GM19351 (cell line): ENCODE measurements at regions not wholly inside any gene's neighbourhood (a gene's known extent, or its start where the extent isn't known, plus 50 kb on each side); places are given as distances from the start of the nearest gene placed in this dataset.

Source experiments
- ATAC-seq: cut with Tn5 transposase; IDR thresholded peaks from one replicate; pipeline ENCODE4 v1.9.1; 2021; ENCODE audit warnings: mild to moderate bottlenecking, moderate library complexity; ENCODE audit not compliant: unreplicated experiment

GRCh38 chr2:129903586-129904425 is 75.7 kb upstream of the RAB6C start:
- no peak for ATAC-seq

GRCh38 chr2:129904532-129905446 is 74.7 kb upstream of the RAB6C start:
- no peak for ATAC-seq

- no peak for ATAC-seq
These were observed 73.8 kb upstream of the RAB6C start for GRCh38 chr2:129905664-129906081.

GRCh38 chr2:129906139-129906860 is 73.2 kb upstream of the RAB6C start:
- ATAC-seq, result no peak

GRCh38 chr2:129906861-129907235 is 72.6 kb upstream of the RAB6C start:
- ATAC-seq, result no peak

- ATAC-seq, result no peak
These were observed 72.0 kb upstream of the RAB6C start for GRCh38 chr2:129907256-129907998.

GRCh38 chr2:129908721-129909373 is 70.6 kb upstream of the RAB6C start:
- ATAC-seq, result no peak

- ATAC-seq, result no peak
These were observed 69.6 kb upstream of the RAB6C start for GRCh38 chr2:129909651-129910418.

GRCh38 chr2:129910446-129911362 is 68.8 kb upstream of the RAB6C start:
- no peak for ATAC-seq

- no peak for ATAC-seq
These were observed 68.0 kb upstream of the RAB6C start for GRCh38 chr2:129911363-129912065.

GRCh38 chr2:129912066-129912820 is 67.2 kb upstream of the RAB6C start:
- ATAC-seq, result no peak

GRCh38 chr2:129912871-129913694 is 66.4 kb upstream of the RAB6C start:
- ATAC-seq, result no peak

- ATAC-seq, result no peak
These were observed 65.6 kb upstream of the RAB6C start for GRCh38 chr2:129913695-129914495.

- no peak for ATAC-seq
These were observed 64.7 kb upstream of the RAB6C start for GRCh38 chr2:129914538-129915302.
